ENCODE measurements at regions not wholly inside any gene's neighbourhood (a gene's known extent, or its start where the extent isn't known, plus 50 kb on each side); places are given as distances from the start of the nearest gene placed in this dataset.

- no peak overlapping the region for H3K4me3 ChIP-seq
- intact Hi-C loops (cut with DNase I) = no loop called here
- peaks cover 3% of the 10 kb centered on the region for H3K9me3 ChIP-seq
- ATAC-seq = no peak
- no peak overlapping the region for H3K27ac ChIP-seq
- no peak for DNase-seq
- no peaks in the 10 kb centered on the region for H3K4me1 ChIP-seq
- no peaks in the 10 kb centered on the region for H3K36me3 ChIP-seq
- H3K27me3 ChIP-seq = no peaks in the 10 kb centered on the region
- no peak for TF ChIP-seq CTCF (IDR thresholded peaks at IDR 0.05)
These were observed 119.6 kb upstream of the TPK1 start for GRCh38 chr7:144955422-144955821.

DNA sequence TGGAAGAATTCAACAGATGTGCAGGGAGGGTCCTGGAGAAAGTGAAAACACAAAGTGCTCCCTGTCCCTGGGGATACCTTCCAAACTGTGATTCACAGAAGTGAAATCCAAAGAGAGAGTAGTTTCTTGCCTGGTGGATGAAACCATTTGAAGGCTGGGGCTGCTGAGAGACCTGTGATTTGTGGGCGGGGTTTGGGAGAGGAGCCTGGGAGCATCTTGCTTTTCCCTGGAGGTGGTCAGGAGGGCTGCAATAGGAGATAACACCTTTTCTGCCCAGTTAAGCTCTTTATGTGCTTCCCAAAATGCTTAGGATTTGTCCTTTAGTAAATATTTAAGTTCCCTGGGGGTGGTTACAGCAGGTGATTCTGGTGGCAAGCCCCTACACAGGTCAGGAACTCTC is 105.3 kb upstream of the TPK1 start:
- DNase-seq = no peak
- Histone ChIP-seq H3K4me1 (no peaks in the 10 kb centered on the region), H3K27ac (no peak overlapping the region), H3K27me3 (no peaks in the 10 kb centered on the region), H3K4me3 (no peak overlapping the region), H3K9me3 (no peaks in the 10 kb centered on the region), H3K36me3 (no peaks in the 10 kb centered on the region)
- no peak for TF ChIP-seq CTCF (IDR thresholded peaks at IDR 0.05)
- intact Hi-C loops (cut with DNase I) = no loop called here
- no peak for ATAC-seq

- DNase-seq = no peak
- Histone ChIP-seq H3K4me3 (no peak overlapping the region), H3K27ac (no peak overlapping the region), H3K36me3 (no peaks in the 10 kb centered on the region), H3K9me3 (no peaks in the 10 kb centered on the region), H3K27me3 (no peaks in the 10 kb centered on the region), H3K4me1 (no peaks in the 10 kb centered on the region)
- intact Hi-C loops (cut with DNase I) = no loop called here
- no peak for ATAC-seq
- TF ChIP-seq CTCF (IDR thresholded peaks at IDR 0.05) = no peak
These were observed 101.3 kb upstream of the TPK1 start for GRCh38 chr7:144937199-144937598.

DNA sequence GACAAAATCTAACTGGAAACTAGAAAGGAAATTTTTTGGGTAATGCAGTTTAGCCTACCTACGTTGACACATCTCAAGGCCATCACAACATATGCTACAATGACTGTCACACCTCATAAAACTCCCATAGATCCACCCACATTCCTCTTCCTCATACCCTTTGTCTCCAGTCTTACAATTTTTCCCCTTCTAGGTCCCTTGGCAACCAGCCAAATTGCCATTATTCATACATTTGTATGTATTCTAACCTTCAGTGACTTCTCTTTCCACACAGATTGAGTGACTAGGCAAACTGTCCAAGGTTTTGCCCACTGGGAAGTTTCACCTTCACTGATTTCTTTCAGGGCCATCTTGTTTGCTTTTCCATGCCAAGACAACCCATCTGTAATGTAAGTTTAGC is 100.5 kb upstream of the TPK1 start:
- H3K4me3 ChIP-seq = no peak overlapping the region
- no peaks in the 10 kb centered on the region for H3K9me3 ChIP-seq
- DNase-seq (no peak), ATAC-seq (no peak)
- no peak overlapping the region for H3K27ac ChIP-seq
- H3K4me1 ChIP-seq = no peaks in the 10 kb centered on the region
- intact Hi-C loops (cut with DNase I) = no loop called here
- TF ChIP-seq CTCF (IDR thresholded peaks at IDR 0.05) = no peak
- no peaks in the 10 kb centered on the region for H3K36me3 ChIP-seq
- H3K27me3 ChIP-seq = no peaks in the 10 kb centered on the region

DNA sequence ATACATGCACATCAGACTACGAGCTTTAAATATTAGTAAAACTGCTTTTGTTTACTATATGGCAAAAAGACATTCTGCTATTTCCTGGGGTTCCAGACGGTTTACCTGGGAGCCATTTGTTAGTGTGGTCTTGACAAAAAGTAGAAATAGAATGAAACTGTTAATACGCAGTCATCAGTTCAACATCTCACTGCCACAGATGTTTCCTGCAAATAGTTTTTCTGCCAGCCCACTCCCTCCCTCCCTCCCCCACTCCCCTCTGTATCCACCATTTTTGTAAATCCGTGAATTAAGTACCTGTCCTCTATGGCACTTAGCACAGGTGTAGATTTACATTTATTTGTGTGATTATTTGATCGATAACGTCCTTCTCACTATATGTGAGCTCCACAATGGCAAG is 74.6 kb upstream of the TPK1 start:
- no peaks in the 10 kb centered on the region for H3K27me3 ChIP-seq
- ATAC-seq = no peak
- no peaks in the 10 kb centered on the region for H3K36me3 ChIP-seq
- TF ChIP-seq CTCF (IDR thresholded peaks at IDR 0.05) = no peak
- no peaks in the 10 kb centered on the region for H3K4me1 ChIP-seq
- no peaks in the 10 kb centered on the region for H3K9me3 ChIP-seq
- H3K27ac ChIP-seq = no peak overlapping the region
- DNase-seq = no peak
- no peak overlapping the region for H3K4me3 ChIP-seq
- intact Hi-C loops (cut with DNase I) = no loop called here

DNA sequence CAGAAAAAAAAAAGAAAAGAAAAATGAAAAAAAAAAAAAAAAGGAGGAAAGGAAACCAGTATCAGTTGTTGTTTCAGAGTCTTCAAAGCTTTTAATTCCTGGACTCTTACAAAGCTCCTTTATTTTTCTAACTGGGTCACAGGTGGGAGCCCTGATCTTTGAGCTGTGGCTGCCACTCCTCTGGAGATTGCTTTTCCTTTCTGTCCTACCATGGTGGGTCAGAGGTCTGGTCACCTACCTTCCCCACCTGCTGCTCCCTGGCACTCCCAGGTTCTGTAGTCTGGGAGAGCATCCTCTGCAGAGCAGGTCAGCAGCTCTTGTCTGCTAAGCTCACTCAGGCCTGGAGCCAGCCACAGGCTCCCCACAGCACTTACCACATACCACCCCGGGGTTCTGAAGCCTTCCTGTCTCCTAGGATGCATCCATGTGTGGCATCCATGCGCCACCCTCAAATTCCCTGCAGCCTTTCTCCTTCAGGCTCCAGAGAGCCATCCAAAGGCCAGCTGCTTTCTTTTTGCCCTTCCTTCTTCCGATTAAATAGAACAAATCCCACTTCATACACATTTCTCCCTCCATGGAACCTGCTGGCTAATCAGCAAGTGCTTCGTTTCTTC is 73.2 kb upstream of the TPK1 start:
- DNase-seq = no peak
- ATAC-seq = peak; percentile 30
- Histone ChIP-seq H3K27me3 (no peaks in the 10 kb centered on the region), H3K36me3 (no peaks in the 10 kb centered on the region), H3K4me1 (no peaks in the 10 kb centered on the region), H3K27ac (no peak overlapping the region), H3K9me3 (no peaks in the 10 kb centered on the region), H3K4me3 (no peak overlapping the region)
- intact Hi-C loops (cut with DNase I) = no loop called here
- no peak for TF ChIP-seq CTCF (IDR thresholded peaks at IDR 0.05)

All from upper lobe of right lung (tissue), 1 donor.